ENCODE measurements at regions not wholly inside any gene's neighbourhood (a gene's known extent, or its start where the extent isn't known, plus 50 kb on each side); places are given as distances from the start of the nearest gene placed in this dataset.

- no peak for DNase-seq
These were observed 420.2 kb downstream of the MED13L start for GRCh38 chr12:115857160-115857920.

GRCh38 chr12:115852054-115852453, 425.4 kb downstream of the MED13L start:
- no peak for DNase-seq

GRCh38 chr12:115850957-115851356, 426.5 kb downstream of the MED13L start:
- no peak for DNase-seq

GRCh38 chr12:115849262-115849943, 428.1 kb downstream of the MED13L start:
- DNase-seq, result no peak

GRCh38 chr12:115847398-115847797, 430.1 kb downstream of the MED13L start:
- no peak for DNase-seq

- DNase-seq, result no peak
These were observed 431.0 kb downstream of the MED13L start for GRCh38 chr12:115846516-115846915.

GRCh38 chr12:115840159-115840558, 437.3 kb downstream of the MED13L start:
- no peak for DNase-seq

- DNase-seq, result no peak
These were observed 438.5 kb downstream of the MED13L start for GRCh38 chr12:115838952-115839351.

- no peak for DNase-seq
These were observed 440.3 kb downstream of the MED13L start for GRCh38 chr12:115837220-115837619.

- no peak for DNase-seq
These were observed 442.0 kb downstream of the MED13L start for GRCh38 chr12:115835445-115835844.

- DNase-seq, result no peak
These were observed 443.8 kb downstream of the MED13L start for GRCh38 chr12:115833704-115834103.

GRCh38 chr12:115830633-115831032, 446.9 kb downstream of the MED13L start:
- no peak for DNase-seq

- DNase-seq, result no peak
These were observed 447.4 kb downstream of the MED13L start for GRCh38 chr12:115830070-115830469.

GRCh38 chr12:115828168-115828567, 449.3 kb downstream of the MED13L start:
- DNase-seq, result no peak

GRCh38 chr12:115824936-115825602, 452.4 kb downstream of the MED13L start:
- DNase-seq, result no peak

- no peak for DNase-seq
These were observed 453.9 kb downstream of the MED13L start for GRCh38 chr12:115823635-115824034.

GRCh38 chr12:115820656-115821055, 456.8 kb downstream of the MED13L start:
- no peak for DNase-seq

GRCh38 chr12:115818973-115819372, 458.5 kb downstream of the MED13L start:
- DNase-seq, result no peak

GRCh38 chr12:115817389-115817788, 460.1 kb downstream of the MED13L start:
- DNase-seq, result no peak

GRCh38 chr12:115815924-115816323, 461.6 kb downstream of the MED13L start:
- no peak for DNase-seq

- no peak for DNase-seq
These were observed 464.2 kb downstream of the MED13L start for GRCh38 chr12:115813256-115813655.

- DNase-seq, result no peak
These were observed 465.6 kb downstream of the MED13L start for GRCh38 chr12:115811929-115812328.

- DNase-seq, result peak; percentile 90
These were observed 466.4 kb downstream of the MED13L start for GRCh38 chr12:115811045-115811444.

Data from skin of body (tissue), 1 donor.